ENCODE measurements at regions not wholly inside any gene's neighbourhood (a gene's known extent, or its start where the extent isn't known, plus 50 kb on each side); places are given as distances from the start of the nearest gene placed in this dataset.

DNA sequence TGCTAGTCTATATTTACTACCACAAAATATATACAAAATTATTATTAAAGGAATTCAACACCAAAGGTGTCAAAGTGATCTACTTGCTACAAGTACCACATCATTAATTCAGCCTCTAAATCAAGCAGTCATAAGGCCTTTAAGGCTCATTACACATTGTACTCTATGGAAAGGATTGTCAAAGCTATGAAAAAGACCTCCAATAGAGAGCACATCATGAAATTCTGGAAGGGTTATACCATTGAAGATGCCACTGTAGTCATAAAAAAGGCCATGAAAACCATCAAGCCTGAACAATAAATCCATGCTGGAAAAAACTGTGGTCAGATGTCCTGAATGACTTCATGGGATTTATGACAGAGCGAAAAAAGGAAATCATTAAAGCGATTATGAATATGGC, 708.0 kb upstream of the FAM174A start:
- TF ChIP-seq, protein P1, sequence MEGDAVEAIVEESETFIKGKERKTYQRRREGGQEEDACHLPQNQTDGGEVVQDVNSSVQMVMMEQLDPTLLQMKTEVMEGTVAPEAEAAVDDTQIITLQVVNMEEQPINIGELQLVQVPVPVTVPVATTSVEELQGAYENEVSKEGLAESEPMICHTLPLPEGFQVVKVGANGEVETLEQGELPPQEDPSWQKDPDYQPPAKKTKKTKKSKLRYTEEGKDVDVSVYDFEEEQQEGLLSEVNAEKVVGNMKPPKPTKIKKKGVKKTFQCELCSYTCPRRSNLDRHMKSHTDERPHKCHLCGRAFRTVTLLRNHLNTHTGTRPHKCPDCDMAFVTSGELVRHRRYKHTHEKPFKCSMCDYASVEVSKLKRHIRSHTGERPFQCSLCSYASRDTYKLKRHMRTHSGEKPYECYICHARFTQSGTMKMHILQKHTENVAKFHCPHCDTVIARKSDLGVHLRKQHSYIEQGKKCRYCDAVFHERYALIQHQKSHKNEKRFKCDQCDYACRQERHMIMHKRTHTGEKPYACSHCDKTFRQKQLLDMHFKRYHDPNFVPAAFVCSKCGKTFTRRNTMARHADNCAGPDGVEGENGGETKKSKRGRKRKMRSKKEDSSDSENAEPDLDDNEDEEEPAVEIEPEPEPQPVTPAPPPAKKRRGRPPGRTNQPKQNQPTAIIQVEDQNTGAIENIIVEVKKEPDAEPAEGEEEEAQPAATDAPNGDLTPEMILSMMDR (IDR thresholded peaks at IDR 0.05; ENCODE audit: low read depth, low read length, poor library complexity, severe bottlenecking), result no peak
- no peak for TF ChIP-seq EZH2phosphoT487 (IDR thresholded peaks at IDR 0.05; ENCODE audit: borderline replicate concordance, low read length)
